PFSK-1 (cell line): ENCODE measurements at regions not wholly inside any gene's neighbourhood (a gene's known extent, or its start where the extent isn't known, plus 50 kb on each side); places are given as distances from the start of the nearest gene placed in this dataset.

Experiments used
- FOXP2 ChIP-seq: optimal IDR thresholded peaks from 2 replicates; pipeline ENCODE3; 2011; ENCODE audit warnings: borderline replicate concordance, control low read depth, inconsistent platforms; ENCODE audit not compliant: insufficient read depth; ENCODE audit errors: extremely low read length, extremely low read depth
- POLR2AphosphoS5 ChIP-seq: IDR thresholded peaks from 2 replicates; pipeline ENCODE4 v1.6.1; 2012; ENCODE audit warnings: low read depth, mild to moderate bottlenecking, control low read depth, low read length, moderate library complexity
- REST ChIP-seq, 2 experiments: IDR thresholded peaks; 2 replicates each; pipeline versions ENCODE4 v1.6.1 to v1.8.0; 2011 to 2012; ENCODE audit warnings: low read depth in 2 of 2, low read length in 2 of 2, control low read depth in 1 of 2, inconsistent platforms in 1 of 2, mild to moderate bottlenecking in 1 of 2, moderate library complexity in 1 of 2; ENCODE audit not compliant: insufficient read depth in 1 of 2
- SIN3A ChIP-seq: IDR thresholded peaks from 2 replicates; pipeline ENCODE4 v1.6.1; 2012; ENCODE audit warnings: mild to moderate bottlenecking, low read length, moderate library complexity, borderline replicate concordance; ENCODE audit not compliant: insufficient read depth
- TAF1 ChIP-seq: IDR thresholded peaks from 2 replicates; pipeline ENCODE4 v1.6.1; 2012; ENCODE audit warnings: low read length, control low read depth, borderline replicate concordance; ENCODE audit not compliant: insufficient read depth

- TF ChIP-seq FOXP2: no peak
- TF ChIP-seq SIN3A: no peak
- TF ChIP-seq POLR2AphosphoS5: no peak
- no peak for TF ChIP-seq TAF1
- no peak for TF ChIP-seq REST (IDR thresholded peaks at IDR 0.05; ENCODE audit: insufficient read depth in 1 of 2, low read depth in 2 of 2, low read length in 2 of 2)
Observed at GRCh38 chr9:120177121-120177520, 402.8 kb downstream of the CDK5RAP2 start.

DNA sequence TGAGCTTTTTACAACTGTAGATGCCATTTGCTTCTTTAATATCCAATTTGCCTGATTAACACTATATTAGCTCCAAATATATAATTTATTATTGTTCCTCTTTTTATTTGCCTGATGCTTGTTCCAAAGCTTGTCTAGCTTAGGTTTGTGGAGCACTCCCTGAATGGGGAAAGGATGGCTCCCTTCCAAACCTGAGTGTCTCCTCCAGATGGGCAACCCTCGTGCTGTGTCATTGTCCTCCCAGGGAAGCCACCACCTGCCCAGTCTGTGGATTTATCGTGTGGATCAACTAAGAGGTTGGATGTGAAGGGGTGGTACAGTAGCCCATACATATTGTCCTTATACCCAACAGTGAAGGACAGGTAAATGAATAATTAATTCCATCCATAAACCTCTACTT, 404.9 kb downstream of the CDK5RAP2 start:
- TF ChIP-seq POLR2AphosphoS5 (no peak), TAF1 (no peak), SIN3A (no peak), FOXP2 (no peak), REST (IDR thresholded peaks at IDR 0.05; ENCODE audit: insufficient read depth in 1 of 2, low read depth in 2 of 2, low read length in 2 of 2) (no peak)

DNA sequence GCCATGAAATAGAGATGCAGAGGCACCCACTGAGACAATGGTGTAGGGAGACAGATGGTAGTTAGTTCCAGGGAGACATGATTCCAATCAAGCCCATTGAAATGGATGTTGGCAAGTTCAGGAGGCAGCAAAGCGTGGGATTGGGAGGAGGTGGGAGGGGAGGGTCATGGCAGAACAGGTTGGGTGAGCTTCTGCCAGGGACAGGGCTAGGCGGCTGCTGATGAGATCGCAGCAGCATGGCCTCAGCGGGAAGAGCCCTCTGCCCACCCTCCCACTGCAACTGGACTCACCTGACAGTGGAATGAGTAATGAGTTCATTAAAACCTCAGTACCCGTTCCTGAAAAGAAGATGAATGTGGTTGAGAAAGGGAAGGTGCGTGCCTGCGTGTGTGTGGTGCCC, 418.2 kb downstream of the CDK5RAP2 start:
- TF ChIP-seq POLR2AphosphoS5: no peak
- TF ChIP-seq SIN3A: no peak
- no peak for TF ChIP-seq REST (IDR thresholded peaks at IDR 0.05; ENCODE audit: insufficient read depth in 1 of 2, low read depth in 2 of 2, low read length in 2 of 2)
- TF ChIP-seq TAF1: no peak
- TF ChIP-seq FOXP2: no peak

GRCh38 chr9:120158221-120158620, 421.7 kb downstream of the CDK5RAP2 start:
- TF ChIP-seq REST (IDR thresholded peaks at IDR 0.05; ENCODE audit: insufficient read depth in 1 of 2, low read depth in 2 of 2, low read length in 2 of 2): no peak
- no peak for TF ChIP-seq TAF1
- no peak for TF ChIP-seq FOXP2
- TF ChIP-seq SIN3A: no peak
- no peak for TF ChIP-seq POLR2AphosphoS5

GRCh38 chr9:120156376-120156775, 423.6 kb downstream of the CDK5RAP2 start:
- TF ChIP-seq FOXP2 (no peak), TAF1 (no peak), REST (IDR thresholded peaks at IDR 0.05; ENCODE audit: insufficient read depth in 1 of 2, low read depth in 2 of 2, low read length in 2 of 2) (no peak), SIN3A (no peak), POLR2AphosphoS5 (no peak)
